Left lung (tissue), 4 donors: ENCODE measurements at regions not wholly inside any gene's neighbourhood (a gene's known extent, or its start where the extent isn't known, plus 50 kb on each side); places are given as distances from the start of the nearest gene placed in this dataset.

Experiments
- ATAC-seq: fragments of 200-7000 bp; cut with Tn5 transposase; one replicate; pipeline ENCODE4 v1.9.1; 2020; ENCODE audit warnings: moderate library complexity
- DNase-seq, 4 donors: peaks; one replicate each; pipeline ENCODE4 v3.0.0-alpha.2; 2013 to 2020
- H3K27ac ChIP-seq, 2 donors: fragments of 200-600 bp; sonication (generic) in 1 of 2; one replicate each; pipeline versions ENCODE4 v1.5.0 to v1.8.0; 2020 to 2021
- H3K27me3 ChIP-seq, 2 donors: fragments of 200-600 bp; sonication (generic) in 1 of 2; one replicate each; pipeline versions ENCODE4 v1.5.0 to v1.8.0; 2020 to 2021
- H3K36me3 ChIP-seq, 2 donors: fragments of 200-600 bp; sonication (generic) in 1 of 2; one replicate each; pipeline versions ENCODE4 v1.5.0 to v1.8.0; 2020 to 2021
- H3K4me1 ChIP-seq, 2 donors: fragments of 200-600 bp; one replicate each; pipeline ENCODE4 v1.8.0; 2021
- H3K4me3 ChIP-seq, 2 donors: fragments of 200-600 bp; sonication (generic) in 1 of 2; one replicate each; pipeline versions ENCODE4 v1.5.0 to v1.8.0; 2020 to 2021; ENCODE audit warnings: mild to moderate bottlenecking in 1 of 2
- H3K9me3 ChIP-seq, 2 donors: fragments of 200-600 bp; sonication (generic) in 1 of 2; one replicate each; pipeline versions ENCODE4 v1.5.0 to v1.8.0; 2020 to 2021
- intact Hi-C, 2 donors: fragments of 100-400 bp; cut with DNase I; formaldehyde crosslinking; loops; one replicate each; pipeline versions ENCODE4 v1.11.2 to v1.14.2; 2022
- TF ChIP-seq, protein P1 (sequence below), 2 donors: fragments of 200-600 bp; sonication (generic) in 1 of 2; IDR thresholded peaks; one replicate each; pipeline versions ENCODE4 v1.5.0 to v1.8.0; 2021; ENCODE audit warnings: antibody characterized with exemption in 2 of 2
- donor health status: DM: no; HTN: yes; CAD: no.
- donor health status: DM: no; HTN: no; CAD: no.

DNA sequence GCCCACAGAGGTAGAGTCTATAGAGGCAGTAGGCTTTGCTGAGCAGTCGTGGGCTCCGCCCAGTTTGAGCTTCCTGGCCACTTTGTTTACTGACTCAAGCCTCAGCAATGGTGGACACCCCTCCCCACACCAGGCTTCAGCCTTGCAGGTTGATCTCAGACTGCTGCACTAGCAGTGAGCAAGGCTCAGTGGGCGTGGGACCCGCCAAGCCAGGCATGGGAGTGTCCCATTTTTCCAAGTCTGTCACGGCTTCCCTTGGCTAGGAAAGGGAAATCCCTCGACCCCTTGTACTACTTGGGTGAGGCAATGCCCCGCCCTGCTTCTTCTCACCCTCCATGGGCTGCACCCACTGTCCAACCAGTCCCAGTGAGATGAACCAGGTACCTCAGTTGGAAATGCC lies 135.3 kb upstream of the NT5E start:
- intact Hi-C loops, result no loop called here
- Histone ChIP-seq H3K36me3 (no peaks in the 10 kb centered on the region), H3K9me3 (peaks cover 0 to 10% of the 10 kb centered on the region in 2 donors), H3K27ac (no peak overlapping the region), H3K4me3 (no peak overlapping the region), H3K4me1 (no peaks in the 10 kb centered on the region), H3K27me3 (no peaks in the 10 kb centered on the region)
- TF ChIP-seq, protein P1, sequence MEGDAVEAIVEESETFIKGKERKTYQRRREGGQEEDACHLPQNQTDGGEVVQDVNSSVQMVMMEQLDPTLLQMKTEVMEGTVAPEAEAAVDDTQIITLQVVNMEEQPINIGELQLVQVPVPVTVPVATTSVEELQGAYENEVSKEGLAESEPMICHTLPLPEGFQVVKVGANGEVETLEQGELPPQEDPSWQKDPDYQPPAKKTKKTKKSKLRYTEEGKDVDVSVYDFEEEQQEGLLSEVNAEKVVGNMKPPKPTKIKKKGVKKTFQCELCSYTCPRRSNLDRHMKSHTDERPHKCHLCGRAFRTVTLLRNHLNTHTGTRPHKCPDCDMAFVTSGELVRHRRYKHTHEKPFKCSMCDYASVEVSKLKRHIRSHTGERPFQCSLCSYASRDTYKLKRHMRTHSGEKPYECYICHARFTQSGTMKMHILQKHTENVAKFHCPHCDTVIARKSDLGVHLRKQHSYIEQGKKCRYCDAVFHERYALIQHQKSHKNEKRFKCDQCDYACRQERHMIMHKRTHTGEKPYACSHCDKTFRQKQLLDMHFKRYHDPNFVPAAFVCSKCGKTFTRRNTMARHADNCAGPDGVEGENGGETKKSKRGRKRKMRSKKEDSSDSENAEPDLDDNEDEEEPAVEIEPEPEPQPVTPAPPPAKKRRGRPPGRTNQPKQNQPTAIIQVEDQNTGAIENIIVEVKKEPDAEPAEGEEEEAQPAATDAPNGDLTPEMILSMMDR (IDR thresholded peaks at IDR 0.05), result no peak
- DNase-seq, result no peak
- no peak for ATAC-seq

DNA sequence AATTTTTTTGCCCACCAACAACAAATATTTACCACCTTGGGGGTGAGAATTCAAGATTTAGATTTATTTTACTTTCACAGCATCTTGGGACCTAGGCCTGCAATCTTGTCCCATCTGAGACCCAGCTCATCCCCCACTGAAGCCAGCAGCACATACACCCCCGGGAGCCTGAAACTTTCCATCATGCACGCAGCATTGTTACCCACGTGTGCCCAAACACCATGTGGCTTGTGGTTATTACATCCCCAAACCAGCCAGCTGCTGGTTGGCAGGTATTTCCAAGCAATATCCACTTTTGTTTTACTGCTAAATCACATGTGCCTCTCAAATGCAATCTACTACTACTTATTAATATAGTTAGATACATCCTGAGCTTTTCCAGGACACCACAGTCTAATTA lies 149.3 kb upstream of the NT5E start:
- Histone ChIP-seq H3K27ac (no peak overlapping the region), H3K36me3 (no peaks in the 10 kb centered on the region), H3K9me3 (no peaks in the 10 kb centered on the region), H3K27me3 (no peaks in the 10 kb centered on the region), H3K4me1 (no peaks in the 10 kb centered on the region), H3K4me3 (no peak overlapping the region)
- DNase-seq, result no peak
- no peak for ATAC-seq
- intact Hi-C loops, result no loop called here
- TF ChIP-seq, protein P1 (IDR thresholded peaks at IDR 0.05), result no peak

DNA sequence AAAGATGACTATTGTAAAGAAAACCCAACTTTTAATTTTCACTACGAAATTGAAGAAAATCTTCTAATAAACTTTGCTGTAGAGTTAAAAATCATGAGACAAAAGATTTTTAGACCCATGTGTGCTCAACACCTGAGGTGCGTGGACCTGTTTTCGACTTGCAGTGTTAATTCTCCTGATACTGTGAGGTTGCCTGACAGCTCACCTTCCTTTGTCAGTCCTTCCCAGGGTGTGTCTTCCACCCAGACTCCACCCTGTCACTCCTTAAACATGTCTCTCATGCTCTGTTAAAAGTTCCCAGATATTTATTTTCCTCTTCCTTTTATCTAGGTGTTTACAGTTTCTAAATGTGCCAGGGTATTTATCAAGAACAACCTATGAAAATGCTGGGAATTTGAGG lies 151.3 kb upstream of the NT5E start:
- ATAC-seq, result no peak
- TF ChIP-seq, protein P1 (IDR thresholded peaks at IDR 0.05), result no peak
- intact Hi-C loops, result no loop called here

DNA sequence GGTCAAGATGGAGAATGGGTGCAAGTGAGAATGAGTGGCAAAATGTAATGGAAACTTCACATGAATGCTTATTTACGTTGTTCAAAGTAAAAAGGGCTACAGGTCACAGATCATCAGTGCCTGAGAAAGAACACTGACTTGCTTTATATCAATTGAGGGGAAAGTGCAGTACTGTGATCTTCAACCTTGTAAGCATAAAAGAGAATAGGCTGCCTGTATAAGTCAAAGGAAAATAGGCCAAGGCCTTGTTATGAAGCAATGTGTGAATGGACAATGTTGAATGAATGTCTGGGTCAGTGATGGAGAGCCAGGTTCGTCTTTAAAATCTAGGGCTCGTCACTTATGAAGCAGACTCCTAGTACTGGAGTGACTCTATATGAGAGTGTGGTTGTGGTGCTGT lies 158.6 kb upstream of the NT5E start:
- no peak for ATAC-seq
- Histone ChIP-seq H3K4me3 (no peak overlapping the region), H3K36me3 (no peaks in the 10 kb centered on the region), H3K27ac (no peak overlapping the region), H3K27me3 (no peaks in the 10 kb centered on the region), H3K4me1 (no peaks in the 10 kb centered on the region), H3K9me3 (peaks cover 0 to 4% of the 10 kb centered on the region in 2 donors)
- TF ChIP-seq, protein P1 (IDR thresholded peaks at IDR 0.05), result no peak
- no peak for DNase-seq
- intact Hi-C loops, result no loop called here

More for the DNA sequence above, 151.3 kb upstream of the NT5E start:
- H3K27ac ChIP-seq, result no peak overlapping the region
- DNase-seq, result no peak
- H3K36me3 ChIP-seq, result no peaks in the 10 kb centered on the region
- no peak overlapping the region for H3K4me3 ChIP-seq
- H3K27me3 ChIP-seq, result no peaks in the 10 kb centered on the region
- H3K4me1 ChIP-seq, result no peaks in the 10 kb centered on the region
- no peaks in the 10 kb centered on the region for H3K9me3 ChIP-seq

DNA sequence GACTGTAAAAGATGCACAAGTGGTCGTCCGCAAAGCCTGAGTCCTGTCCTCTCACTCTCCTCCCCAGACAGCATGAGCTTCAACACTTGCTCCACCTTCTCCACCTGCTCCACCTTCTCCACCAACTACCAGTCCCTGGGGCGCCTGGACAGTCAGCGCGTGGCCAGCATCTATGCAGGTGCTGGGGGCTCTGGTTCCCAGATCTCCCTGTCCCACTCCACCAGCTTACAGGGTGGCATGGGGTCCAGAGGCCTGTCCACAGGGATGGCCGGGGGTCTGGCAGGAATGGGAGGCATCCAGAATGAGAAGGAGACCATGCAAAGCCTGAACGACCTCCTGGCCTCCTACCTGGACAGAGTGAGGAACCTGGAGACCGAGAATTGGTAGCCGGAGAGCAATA lies 162.2 kb upstream of the NT5E start:
- no peaks in the 10 kb centered on the region for H3K4me1 ChIP-seq
- DNase-seq (peak in 1 of 4 donors; percentile 61), ATAC-seq (no peak)
- no peak overlapping the region for H3K27ac ChIP-seq
- H3K27me3 ChIP-seq, result no peaks in the 10 kb centered on the region
- H3K36me3 ChIP-seq, result no peaks in the 10 kb centered on the region
- peaks cover 0 to 4% of the 10 kb centered on the region in 2 donors for H3K9me3 ChIP-seq
- H3K4me3 ChIP-seq, result no peak overlapping the region
- intact Hi-C loops, result no loop called here
- TF ChIP-seq, protein P1 (IDR thresholded peaks at IDR 0.05), result no peak
